PC-3 (cell line): ENCODE measurements at regions not wholly inside any gene's neighbourhood (a gene's known extent, or its start where the extent isn't known, plus 50 kb on each side); places are given as distances from the start of the nearest gene placed in this dataset.

Source experiments
- CTCF ChIP-seq: fragments of 300-600 bp; sonication (generic); conservative IDR thresholded peaks from 2 replicates; pipeline ENCODE4 v1.5.1; 2017; ENCODE audit warnings: antibody characterized with exemption, low read depth, mild to moderate bottlenecking, low read length
- EZH2phosphoT487 ChIP-seq: fragments of 300-600 bp; sonication (generic); IDR thresholded peaks from 2 replicates; pipeline ENCODE4 v1.6.1; 2018; ENCODE audit warnings: mild to moderate bottlenecking, antibody characterized with exemption, low read length, borderline replicate concordance

- TF ChIP-seq CTCF (no peak), EZH2phosphoT487 (no peak)
Observed at GRCh38 chr18:44520981-44521667, 159.6 kb upstream of the SETBP1 start.
